Uterus (tissue), 3 donors: ENCODE measurements at regions not wholly inside any gene's neighbourhood (a gene's known extent, or its start where the extent isn't known, plus 50 kb on each side); places are given as distances from the start of the nearest gene placed in this dataset.

Source experiments
- DNase-seq, 2 donors: peaks; one replicate each; pipeline ENCODE4 v3.0.0-alpha.2; 2019 to 2020
- H3K27ac ChIP-seq, 2 donors: fragments of 200-600 bp; sonication (generic); 1 replicate in 1 of 2; 2 replicates in 1 of 2; pipeline ENCODE4 v1.5.1; 2016 to 2018
- H3K27me3 ChIP-seq, 2 donors: fragments of 200-600 bp; sonication (generic); one replicate each; pipeline ENCODE4 v1.5.1; 2018 to 2019; ENCODE audit warnings: control low read depth in 1 of 2
- H3K36me3 ChIP-seq, 2 donors: fragments of 200-600 bp; sonication (generic); one replicate each; pipeline ENCODE4 v1.5.1; 2019; ENCODE audit warnings: control low read depth in 1 of 2
- H3K4me1 ChIP-seq, 2 donors: fragments of 200-600 bp; sonication (generic); one replicate each; pipeline ENCODE4 v1.5.1; 2018 to 2019; ENCODE audit warnings: control low read depth in 1 of 2
- H3K4me3 ChIP-seq, 2 donors: fragments of 200-600 bp; sonication (generic); 1 replicate in 1 of 2; 2 replicates in 1 of 2; pipeline ENCODE4 v1.5.1; 2018 to 2019; ENCODE audit warnings: mild to moderate bottlenecking in 1 of 2
- H3K9me3 ChIP-seq, 2 donors: fragments of 200-600 bp; sonication (generic); one replicate each; pipeline ENCODE4 v1.5.1; 2019; ENCODE audit warnings: control low read depth in 1 of 2
- CTCF ChIP-seq, 4 experiments: fragments of 200-600 bp in 2 of 4; fragments of 450-650 bp in 2 of 4; sonication (generic) in 2 of 4; IDR thresholded peaks; one replicate each; pipeline ENCODE4 v1.5.1; 2016 to 2019; ENCODE audit warnings: antibody characterized with exemption in 4 of 4, mild to moderate bottlenecking in 2 of 4, moderate library complexity in 1 of 4
- POLR2A ChIP-seq, 2 donors: fragments of 450-650 bp; IDR thresholded peaks; one replicate each; pipeline ENCODE4 v1.6.1; 2016; ENCODE audit warnings: antibody characterized with exemption in 2 of 2, mild to moderate bottlenecking in 1 of 2, moderate library complexity in 1 of 2
- intact Hi-C: fragments of 100-400 bp; cut with DNase I; formaldehyde crosslinking; loops from one replicate; pipeline ENCODE4 v1.15.1; 2023; ENCODE audit warnings: low total_unique reads
- donor health status: DM: yes; HTN: yes; CAD: no.

- no peaks in the 10 kb centered on the region for H3K9me3 ChIP-seq
These were observed 1029.5 kb downstream of the C4orf33 start for GRCh38 chr4:130125467-130125866.

GRCh38 chr4:130127297-130127696, 1031.3 kb downstream of the C4orf33 start:
- Histone ChIP-seq H3K27me3 (no peaks in the 10 kb centered on the region), H3K4me1 (no peaks in the 10 kb centered on the region), H3K36me3 (no peaks in the 10 kb centered on the region), H3K27ac (no peak overlapping the region), H3K9me3 (no peaks in the 10 kb centered on the region), H3K4me3 (no peak overlapping the region)
- TF ChIP-seq POLR2A (IDR thresholded peaks at IDR 0.05) (no peak), CTCF (IDR thresholded peaks at IDR 0.05) (no peak)
- intact Hi-C loops: no loop called here
- DNase-seq: no peak

More at GRCh38 chr4:130125467-130125866, 1029.5 kb downstream of the C4orf33 start:
- DNase-seq: no peak
- Histone ChIP-seq H3K36me3 (no peaks in the 10 kb centered on the region), H3K4me3 (no peak overlapping the region), H3K27ac (no peak overlapping the region), H3K27me3 (no peaks in the 10 kb centered on the region), H3K4me1 (no peaks in the 10 kb centered on the region)
- intact Hi-C loops: no loop called here
- TF ChIP-seq CTCF (IDR thresholded peaks at IDR 0.05) (no peak), POLR2A (IDR thresholded peaks at IDR 0.05) (no peak)

- Histone ChIP-seq H3K27ac (no peak overlapping the region), H3K27me3 (no peaks in the 10 kb centered on the region), H3K4me3 (no peak overlapping the region), H3K9me3 (no peaks in the 10 kb centered on the region), H3K36me3 (no peaks in the 10 kb centered on the region), H3K4me1 (no peaks in the 10 kb centered on the region)
- intact Hi-C loops: no loop called here
- DNase-seq: no peak
- TF ChIP-seq CTCF (IDR thresholded peaks at IDR 0.05) (no peak), POLR2A (IDR thresholded peaks at IDR 0.05) (no peak)
These were observed 1035.6 kb downstream of the C4orf33 start for GRCh38 chr4:130131536-130131935.

GRCh38 chr4:130141651-130142050, 1045.7 kb downstream of the C4orf33 start:
- TF ChIP-seq CTCF (IDR thresholded peaks at IDR 0.05) (no peak), POLR2A (IDR thresholded peaks at IDR 0.05) (no peak)
- DNase-seq: no peak
- intact Hi-C loops: no loop called here
- H3K36me3 ChIP-seq: no peaks in the 10 kb centered on the region
- H3K27ac ChIP-seq: no peak overlapping the region
- H3K9me3 ChIP-seq: no peaks in the 10 kb centered on the region
- H3K27me3 ChIP-seq: no peaks in the 10 kb centered on the region
- no peak overlapping the region for H3K4me3 ChIP-seq
- no peaks in the 10 kb centered on the region for H3K4me1 ChIP-seq

GRCh38 chr4:130143656-130144055, 1047.7 kb downstream of the C4orf33 start:
- no peak overlapping the region for H3K4me3 ChIP-seq
- intact Hi-C loops: no loop called here

More at GRCh38 chr4:130143656-130144055, 1047.7 kb downstream of the C4orf33 start:
- Histone ChIP-seq H3K9me3 (no peaks in the 10 kb centered on the region), H3K4me1 (no peaks in the 10 kb centered on the region), H3K36me3 (no peaks in the 10 kb centered on the region), H3K27me3 (no peaks in the 10 kb centered on the region), H3K27ac (no peak overlapping the region)
- no peak for DNase-seq
- TF ChIP-seq CTCF (IDR thresholded peaks at IDR 0.05) (no peak), POLR2A (IDR thresholded peaks at IDR 0.05) (no peak)
